ENCODE measurements at regions not wholly inside any gene's neighbourhood (a gene's known extent, or its start where the extent isn't known, plus 50 kb on each side); places are given as distances from the start of the nearest gene placed in this dataset.
"Not testable (repeated sequence)": the region's sequence is repeated elsewhere in the genome, so short reads cannot be mapped to it uniquely, and the experiment has no call there.

DNA sequence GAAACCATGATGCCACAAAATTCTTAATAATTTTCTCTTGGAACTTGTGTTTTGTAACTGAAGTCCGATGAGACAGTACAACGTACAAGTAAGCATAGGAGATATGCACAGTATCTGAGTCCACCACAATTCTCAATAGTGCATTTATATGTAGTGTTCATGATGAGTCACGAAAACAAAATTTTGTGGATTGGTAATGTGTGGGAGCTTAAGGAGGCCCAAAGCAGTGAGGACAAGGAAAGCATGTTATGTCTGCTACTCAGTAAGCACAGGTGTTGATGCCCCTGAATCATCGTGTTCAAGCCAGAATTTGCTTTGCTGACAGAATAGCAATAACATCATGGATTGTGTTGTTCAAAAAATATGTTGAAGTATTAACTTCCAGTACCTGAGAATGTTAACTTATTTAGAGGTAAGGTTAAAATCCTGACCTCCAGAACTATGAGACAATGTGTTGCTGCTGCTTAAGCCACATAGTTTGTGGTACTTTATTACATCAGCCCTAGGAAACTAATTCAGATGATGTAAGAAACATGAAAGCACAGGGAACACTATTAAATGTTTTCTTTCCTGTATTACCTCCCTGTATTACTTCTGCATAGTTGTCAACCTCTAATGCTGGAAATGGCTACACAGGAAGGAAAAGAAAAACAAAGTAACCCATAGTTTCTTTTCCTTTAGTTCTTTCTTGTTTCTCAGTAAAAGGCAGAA, 201.3 kb downstream of the SLITRK6 start:
- no peak for DNase-seq

DNA sequence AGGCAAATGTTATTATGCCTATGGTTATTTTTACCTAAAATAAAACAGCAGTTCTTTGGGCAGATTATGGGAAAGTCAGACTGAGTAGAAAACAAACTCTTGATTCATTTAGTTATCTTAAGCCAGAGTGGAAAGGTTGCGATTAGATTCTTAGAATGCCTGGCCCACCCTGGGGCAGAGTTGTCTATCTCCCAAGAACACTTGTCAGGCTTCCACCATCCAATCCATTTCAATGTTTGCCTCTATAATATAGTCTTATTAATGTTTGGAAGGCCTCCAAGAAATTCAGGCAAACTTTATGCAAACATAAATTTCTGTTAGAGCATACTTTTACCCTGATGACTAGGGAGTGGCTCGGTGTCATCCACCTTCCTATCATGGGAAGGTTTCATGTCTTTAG, 207.0 kb downstream of the SLITRK6 start:
- DNase-seq: no peak

DNA sequence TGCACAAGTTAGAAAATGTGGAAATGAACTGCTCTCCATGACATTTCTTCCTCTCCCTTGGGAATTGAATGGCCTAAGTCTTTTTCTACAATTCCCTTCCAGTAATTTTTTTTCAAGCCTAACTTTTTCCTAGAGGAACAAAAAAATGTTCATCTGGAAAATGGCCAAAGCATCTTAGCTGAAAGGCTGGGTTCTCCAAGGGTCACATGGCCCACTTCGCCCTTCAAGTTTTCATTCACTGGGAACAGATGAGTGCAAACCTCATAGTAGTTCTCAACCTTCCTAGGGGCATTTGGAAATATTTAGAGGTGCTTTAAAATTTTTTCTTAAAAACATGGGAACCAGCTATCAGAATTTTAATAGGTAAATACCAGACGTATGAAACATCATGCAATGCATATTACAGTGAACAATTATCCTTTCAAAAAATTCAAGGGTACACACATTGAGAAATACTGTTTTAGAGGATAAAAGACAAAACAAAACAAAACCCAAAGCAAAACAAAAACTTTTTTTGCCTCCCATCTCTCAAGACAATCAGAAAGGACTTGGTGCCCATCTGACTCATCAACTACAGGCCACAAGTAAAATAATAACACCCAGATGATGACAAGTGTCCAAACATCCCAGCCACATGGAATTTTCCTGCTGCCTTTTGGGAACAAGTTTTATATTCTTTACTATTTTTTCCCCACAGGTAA, 208.8 kb downstream of the SLITRK6 start:
- no peak for DNase-seq

DNA sequence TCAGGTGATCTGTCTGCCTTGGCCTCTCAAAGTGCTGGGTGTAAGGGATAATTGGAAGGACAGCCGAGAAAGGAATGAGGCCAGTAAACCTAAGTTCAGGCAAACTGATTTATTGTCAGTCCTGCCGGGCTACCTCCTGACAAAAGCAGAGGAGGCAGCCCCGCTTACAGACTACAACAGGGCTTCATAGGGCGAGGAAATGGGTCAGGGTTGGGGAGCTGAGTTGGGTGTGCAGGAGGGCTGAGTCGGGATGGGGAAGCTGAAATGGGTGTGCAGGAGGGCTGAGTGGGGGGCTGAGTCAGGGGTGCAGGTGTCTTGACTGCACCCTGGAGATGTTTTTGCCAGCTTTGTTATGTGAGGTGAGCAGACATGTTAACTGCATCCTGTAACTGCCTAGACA, 210.2 kb downstream of the SLITRK6 start:
- no peak for DNase-seq

DNA sequence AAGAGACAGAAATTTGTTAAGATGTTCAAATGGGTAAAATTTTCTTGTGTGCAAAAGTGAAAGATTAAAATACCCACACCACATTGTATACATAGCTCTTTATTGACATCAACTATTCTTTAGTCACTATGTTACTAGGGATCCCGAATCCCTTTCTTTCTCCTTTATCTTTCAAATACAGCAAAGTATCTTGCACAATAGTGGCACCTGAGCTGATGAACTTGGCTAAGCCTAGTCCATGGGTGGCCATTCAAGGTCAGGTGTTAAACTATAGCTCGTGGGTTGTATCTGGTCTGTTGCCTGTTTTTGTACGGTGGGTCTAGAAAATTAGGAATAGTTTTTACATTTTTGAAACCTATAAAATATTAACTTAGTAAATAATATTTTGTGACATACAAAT, 210.9 kb downstream of the SLITRK6 start:
- no peak for DNase-seq

DNA sequence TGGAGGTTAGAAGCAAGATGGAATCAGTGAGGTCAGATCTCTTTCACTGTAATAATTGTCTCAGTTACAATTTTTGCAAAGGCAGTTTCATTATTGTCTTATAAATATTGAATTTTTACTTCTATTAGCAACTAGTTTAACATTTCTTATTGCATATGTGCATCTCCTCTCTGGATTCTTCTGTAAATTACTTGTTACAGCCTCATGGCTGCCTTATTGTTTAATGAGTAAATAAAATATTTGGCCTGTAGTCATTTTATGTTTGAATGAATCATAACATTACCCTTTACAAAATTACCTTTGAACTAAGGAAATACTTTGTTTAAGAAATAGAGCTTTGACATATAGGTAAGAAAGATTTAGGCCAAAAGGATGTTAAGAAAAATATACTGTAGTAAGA, 212.4 kb downstream of the SLITRK6 start:
- no peak for DNase-seq

DNA sequence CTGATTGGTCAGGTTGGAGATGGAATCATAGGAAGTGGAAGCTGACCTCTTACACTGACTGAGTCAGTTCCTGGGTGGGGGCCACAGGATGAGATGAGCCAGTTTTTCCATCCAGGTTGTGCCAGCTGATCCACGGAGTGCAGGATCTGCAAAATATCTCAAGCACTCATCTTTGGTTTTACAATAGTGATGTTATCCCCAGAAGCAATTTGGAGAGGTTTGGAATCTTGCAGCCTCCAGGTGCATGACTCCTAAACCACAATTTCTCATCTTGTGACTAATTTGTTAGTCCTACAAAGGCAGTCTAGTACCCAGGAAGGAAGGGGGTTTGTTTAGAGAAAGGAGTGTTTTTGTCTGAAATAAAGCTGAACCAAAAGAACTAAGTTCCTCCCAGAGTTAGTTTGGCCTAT, 212.8 kb downstream of the SLITRK6 start:
- no peak for DNase-seq

DNA sequence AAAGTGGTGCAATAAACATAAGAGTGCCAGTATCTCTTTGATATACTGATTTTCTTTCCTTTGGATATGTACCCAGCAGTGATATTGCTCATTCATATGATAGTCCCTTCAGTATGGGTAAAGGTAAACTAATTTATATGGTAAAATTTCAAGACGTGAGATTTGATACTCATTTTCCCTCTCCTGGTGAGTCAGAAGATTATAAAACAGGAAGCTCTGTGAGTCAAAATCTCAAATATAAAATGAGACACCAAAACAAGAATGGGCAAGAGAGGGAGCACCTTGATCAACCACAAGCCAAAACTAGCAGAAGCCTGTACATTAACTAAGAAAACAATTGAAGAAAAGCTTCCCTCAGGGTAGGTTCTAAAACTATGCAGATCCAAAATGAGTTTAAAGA, 216.3 kb downstream of the SLITRK6 start:
- no peak for DNase-seq

DNA sequence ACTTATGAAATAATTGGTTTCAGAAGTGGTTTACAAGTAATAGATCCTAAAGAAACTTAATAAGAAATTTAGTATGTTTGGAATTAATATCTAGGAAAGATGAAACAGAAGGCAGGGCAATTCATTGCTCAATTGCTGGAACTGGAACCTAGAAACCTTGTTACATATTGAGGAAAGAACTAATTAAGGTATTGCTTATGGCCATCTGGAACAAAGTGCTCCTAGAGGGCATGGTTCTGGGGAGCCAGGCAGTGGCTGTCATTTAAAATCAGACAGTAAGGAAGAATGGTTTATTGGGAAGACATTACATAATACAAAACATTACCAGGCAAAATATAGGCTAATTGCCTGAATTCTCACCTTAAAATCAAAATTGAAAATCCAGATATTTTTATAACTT, 224.1 kb downstream of the SLITRK6 start:
- DNase-seq: no peak

DNA sequence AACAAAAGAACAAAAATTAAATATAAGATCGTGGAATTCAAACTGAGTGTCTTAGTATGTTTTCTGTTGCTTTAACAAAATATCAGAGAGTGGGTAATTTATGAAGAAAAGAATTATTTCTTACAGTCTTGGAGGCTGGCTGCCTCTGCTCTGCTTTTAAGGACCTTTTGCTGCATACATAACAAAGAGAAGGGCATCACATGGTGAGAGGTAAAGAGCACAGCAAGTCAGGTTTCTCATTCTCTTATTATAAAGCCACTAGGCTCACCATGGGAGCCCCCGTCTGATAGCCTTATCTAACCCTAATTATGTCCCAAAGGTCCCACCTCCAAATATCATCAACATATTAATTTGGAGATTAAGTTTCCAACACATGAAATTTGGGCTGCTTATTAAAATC, 231.3 kb downstream of the SLITRK6 start:
- DNase-seq: no peak

DNA sequence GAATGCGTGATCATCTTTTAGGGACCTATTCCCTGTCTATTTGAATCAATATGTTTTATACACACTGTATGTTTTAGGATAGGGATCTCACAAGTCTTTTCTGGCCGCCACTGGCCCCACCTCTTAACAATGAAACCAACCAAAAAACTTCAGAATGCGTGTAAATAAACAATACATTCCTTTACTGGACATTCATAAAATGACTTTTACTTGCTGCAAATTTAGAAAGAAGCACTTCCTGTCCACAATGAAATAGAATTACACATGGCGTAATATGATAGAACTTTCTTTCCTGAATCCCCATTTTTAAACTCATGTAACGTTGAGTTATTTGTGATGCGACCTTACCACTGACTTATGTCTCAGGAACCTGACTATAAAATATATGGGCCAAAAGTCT, 233.6 kb downstream of the SLITRK6 start:
- no peak for DNase-seq

DNA sequence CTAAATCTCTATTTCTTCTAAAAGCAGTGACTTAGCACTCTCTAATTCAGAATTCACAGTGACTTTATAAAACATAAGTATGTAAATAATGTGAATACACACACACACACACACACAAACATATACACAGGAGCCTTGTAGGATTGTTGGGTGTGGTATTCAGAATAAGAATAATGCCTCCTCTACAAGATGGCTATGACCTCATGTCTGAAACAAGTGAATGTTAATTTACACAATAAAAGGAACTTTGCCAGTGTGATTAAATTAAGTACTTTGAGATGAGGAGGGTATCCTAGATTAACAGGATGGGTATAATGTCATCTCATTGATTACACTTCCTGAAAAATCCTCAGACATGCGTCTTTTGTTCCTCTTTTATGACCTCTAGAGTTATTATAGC, 234.6 kb downstream of the SLITRK6 start:
- no peak for DNase-seq

DNA sequence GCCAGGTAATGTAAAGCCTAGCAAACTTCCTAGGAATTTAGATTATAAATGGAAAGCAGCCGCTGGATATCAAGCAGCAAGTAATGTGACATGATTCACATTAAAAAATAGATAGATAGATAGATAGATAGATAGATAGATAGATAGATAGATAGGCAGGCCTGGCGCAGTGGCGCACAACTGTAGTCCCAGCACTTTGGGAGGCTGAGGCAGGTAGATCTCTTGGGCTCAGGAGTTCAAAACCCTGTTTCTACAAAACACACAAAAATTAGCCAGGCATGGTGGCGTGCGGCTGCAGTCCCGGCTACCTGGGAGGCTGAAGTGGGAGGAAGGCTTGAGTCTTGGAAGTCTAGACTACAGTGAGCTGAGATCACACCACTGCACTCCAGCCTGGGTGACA, 236.9 kb downstream of the SLITRK6 start:
- DNase-seq: no peak

DNA sequence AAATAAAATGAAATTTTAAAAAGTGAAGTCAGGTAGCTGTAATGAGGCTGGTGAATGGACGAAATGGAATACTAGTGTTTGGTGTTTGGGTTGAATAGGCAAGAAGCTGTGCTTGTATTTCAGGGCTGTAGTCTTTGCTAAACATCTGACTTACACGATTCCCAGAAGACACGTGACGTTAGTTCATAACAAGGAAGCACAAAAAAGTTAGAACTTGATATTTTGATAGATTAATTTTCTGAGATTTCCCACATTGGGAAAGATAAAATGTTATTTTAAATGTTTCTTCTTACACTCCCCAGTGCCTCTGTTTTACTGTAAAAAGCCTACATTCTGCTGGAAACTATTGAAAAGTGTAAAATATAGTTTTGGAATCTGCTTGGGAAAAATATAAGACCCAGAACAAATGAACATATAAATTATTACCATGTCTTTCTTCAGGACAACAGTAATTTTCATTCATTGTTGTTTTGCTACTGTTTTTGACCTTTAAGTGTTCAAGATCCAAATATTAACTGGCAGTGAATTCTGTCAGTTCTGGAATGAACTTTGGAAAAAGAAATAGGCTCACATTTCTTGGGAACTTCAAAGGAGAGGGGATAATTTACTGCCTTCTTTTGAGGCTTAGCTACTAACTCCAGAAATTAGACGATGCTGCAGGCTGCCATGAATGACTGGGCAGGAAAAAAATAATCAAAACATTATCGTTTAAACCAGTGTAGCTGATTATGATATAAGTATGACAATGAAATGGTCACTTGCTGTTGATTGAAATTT, 241.3 kb downstream of the SLITRK6 start:
- DNase-seq: no peak

DNA sequence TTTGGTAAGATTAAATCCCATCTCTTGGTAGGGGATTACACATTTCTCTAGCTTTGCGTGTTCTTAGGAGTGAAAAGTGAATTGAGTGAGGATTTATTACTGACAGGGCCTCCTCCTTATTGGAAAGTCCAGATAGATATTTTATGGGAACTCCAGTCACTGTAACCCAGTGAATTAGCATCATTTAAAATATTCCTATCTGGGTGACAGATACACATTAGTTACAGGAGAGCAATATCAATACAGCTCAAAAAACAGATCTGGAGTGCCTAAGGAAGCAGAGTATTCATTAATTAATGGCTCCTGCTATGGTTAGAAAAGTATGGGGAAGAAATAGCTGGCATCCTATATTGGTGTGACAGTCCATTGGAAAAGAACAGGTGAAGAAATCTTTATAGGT, 248.2 kb downstream of the SLITRK6 start:
- no peak for DNase-seq

DNA sequence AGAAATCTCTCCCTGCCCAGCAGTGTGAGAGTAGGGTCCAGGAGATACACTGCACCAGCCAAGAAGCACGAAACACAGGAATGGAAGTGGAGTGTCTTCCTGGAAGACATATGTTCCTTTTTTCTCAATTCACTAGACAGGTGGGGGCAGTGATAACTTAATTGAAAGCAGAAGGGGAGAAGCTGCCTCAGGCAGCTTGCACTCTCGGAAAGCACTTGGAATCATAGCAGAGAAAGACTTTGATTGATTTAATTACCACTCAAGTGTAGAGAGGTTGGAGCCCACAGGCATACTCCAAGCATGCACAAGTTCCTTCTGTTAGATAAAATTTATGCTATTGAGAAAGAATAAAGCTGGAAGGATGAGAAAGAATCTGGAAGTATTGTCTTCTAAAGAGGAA, 249.4 kb downstream of the SLITRK6 start:
- DNase-seq: no peak

DNA sequence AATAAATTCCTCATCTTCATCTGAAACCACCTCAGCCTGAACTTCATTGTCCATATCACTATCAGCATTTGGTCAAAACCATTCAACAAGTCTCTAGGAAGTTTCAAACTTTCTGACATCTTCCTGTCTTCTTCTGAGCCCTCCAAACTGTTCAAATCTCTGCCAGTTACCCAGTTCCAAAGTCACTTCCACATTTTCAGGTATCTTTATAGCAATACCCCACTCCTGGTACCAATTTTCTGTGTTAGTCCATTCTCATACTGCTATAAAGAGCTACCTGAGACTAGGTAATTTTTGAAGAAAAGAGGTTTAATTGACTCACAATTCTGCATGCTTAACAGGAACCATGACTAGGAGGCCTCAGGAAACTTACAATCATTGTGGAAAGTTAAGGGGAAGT, 250.4 kb downstream of the SLITRK6 start:
- DNase-seq: not testable (repeated sequence)

DNA sequence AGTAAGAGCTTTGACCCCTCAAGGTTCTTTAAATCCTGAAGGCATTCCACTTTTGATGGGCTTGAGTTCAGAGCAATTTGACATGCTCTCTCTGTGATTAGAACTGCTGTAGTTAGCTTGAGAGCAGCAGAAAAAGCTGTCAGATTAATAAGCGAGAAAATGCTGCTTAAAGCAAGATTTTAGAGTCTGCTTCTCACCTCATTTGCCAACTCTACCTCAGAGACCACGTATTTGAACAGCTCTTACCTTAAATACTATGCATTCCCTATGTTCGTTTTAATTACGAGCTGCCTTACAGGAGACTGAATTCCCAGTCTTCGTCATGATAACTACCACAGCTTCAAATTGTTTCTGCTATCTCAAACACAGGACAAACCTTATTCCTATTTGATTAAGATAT, 253.4 kb downstream of the SLITRK6 start:
- no peak for DNase-seq

DNA sequence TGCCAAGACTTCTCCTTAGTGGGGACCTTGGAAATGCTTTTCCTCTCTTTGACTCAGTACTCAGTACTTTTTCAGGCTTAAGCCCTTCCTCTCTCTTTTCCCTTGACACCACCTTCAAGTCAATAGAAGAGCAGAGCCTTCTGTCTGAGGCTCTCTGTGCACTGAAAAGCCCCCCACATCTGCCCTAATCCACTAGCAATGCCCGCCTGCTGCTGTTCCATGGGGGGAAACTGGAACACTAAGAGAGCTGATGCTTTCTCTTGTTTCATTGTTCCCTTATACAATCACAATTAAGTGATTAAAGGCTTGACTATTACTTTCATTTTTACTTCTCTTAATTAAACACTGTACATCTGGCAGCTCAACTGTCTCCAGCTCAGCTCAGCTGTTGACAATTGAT, 254.5 kb downstream of the SLITRK6 start:
- no peak for DNase-seq

DNA sequence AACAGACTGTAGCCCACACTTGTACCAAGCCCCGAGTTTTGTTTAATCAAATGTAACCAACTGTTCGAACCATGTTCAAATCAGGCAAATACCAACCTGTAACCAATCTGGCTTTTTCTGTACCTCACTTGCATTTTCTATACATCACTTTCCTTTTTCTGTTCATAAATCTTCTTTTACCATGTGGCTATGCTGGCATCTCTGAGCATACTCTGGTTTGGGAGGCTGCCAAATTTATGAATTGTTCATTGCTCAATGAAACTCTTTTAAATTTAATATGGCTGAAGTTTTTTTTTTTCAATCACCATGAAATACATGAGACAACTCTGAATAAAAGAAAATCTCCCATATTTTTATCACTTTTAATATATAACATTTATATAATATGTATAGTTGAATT, 256.1 kb downstream of the SLITRK6 start:
- DNase-seq: no peak

DNA sequence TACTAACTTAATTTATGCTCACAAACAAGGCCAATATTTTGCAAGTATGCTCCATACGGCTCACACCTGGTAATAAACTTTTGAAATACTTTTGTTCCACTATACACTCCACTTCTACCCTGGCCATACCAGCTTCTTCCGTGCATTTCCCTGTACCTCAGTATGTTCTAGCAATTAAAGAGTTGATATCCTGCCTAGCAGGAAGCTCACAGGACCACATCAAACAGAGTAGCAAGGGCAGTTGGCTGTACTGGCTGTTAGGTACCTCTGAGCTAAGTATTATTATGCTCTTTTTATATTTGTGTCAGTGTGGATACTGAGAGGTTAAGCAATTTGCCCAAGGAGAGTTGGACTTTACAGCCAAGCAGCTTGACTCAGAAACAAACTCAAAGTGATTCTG, 257.7 kb downstream of the SLITRK6 start:
- DNase-seq: no peak

DNA sequence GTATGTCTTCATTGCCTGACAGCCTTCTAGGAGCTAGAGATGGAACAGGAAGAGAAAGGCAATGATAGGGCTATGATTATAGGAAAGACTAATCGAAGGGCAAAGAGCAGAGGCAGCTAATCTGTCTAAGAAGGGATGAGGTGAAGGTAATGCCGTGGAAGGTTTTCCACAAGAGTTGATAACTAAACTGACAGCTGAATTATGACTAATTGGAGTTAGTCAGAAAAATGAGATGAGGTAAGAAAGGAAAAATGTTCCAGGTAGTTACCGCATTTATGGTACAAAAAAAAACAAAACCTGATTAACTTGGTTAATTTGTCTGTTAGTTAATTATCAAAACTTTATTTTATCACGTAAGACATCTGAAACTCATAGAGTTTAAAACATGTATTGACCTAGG, 260.3 kb downstream of the SLITRK6 start:
- no peak for DNase-seq

DNA sequence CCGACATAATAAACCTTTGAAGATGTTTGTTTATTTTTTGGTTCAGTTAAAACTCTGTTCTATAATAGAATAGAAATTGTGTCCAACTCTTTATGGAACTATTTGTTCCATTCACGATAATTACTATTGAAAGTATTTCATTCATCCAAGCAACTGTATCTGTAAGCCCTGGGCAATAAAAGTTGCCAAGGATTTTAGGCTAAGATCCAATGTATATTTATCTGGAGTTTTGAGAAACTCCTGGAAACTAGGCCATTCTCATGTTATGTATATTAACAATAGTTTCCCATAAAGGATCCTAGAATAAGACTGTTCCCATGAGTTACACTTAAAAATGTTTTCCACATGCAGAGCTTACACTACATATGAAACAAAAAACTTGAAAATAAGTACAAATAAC, 261.6 kb downstream of the SLITRK6 start:
- DNase-seq: no peak

DNA sequence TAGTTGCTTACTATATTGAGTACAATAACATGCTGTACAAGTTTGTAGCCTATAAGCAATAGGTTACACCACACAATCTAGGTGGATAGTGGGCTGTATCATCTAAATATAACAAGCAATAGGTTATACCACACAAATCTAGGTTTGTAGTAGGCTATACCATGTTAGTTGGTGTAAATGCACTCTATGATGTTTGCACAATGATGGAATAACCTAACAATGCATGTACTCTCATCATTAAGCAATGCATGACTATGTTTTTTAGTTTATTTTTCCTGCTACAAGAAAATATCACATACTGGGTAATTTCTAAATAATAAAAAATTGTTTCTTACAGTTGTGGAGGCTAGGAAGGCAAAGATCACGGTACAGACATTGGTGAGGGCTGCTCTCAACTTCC, 262.5 kb downstream of the SLITRK6 start:
- DNase-seq: no peak
